ENCODE measurements at regions not wholly inside any gene's neighbourhood (a gene's known extent, or its start where the extent isn't known, plus 50 kb on each side); places are given as distances from the start of the nearest gene placed in this dataset.
"Not testable (repeated sequence)": the region's sequence is repeated elsewhere in the genome, so short reads cannot be mapped to it uniquely, and the experiment has no call there.

- peak; percentile 12 for DNase-seq
Measured at GRCh38 chr6:96743496-96743895, 93.8 kb downstream of the GPR63 start.

GRCh38 chr6:96742702-96743101 is 94.6 kb downstream of the GPR63 start:
- DNase-seq = no peak

GRCh38 chr6:96735332-96735731 is 101.9 kb downstream of the GPR63 start:
- no peak for DNase-seq

GRCh38 chr6:96727144-96727543 is 110.1 kb downstream of the GPR63 start:
- DNase-seq = no peak

- DNase-seq = no peak
Measured at GRCh38 chr6:96725296-96725695, 112.0 kb downstream of the GPR63 start.

DNA sequence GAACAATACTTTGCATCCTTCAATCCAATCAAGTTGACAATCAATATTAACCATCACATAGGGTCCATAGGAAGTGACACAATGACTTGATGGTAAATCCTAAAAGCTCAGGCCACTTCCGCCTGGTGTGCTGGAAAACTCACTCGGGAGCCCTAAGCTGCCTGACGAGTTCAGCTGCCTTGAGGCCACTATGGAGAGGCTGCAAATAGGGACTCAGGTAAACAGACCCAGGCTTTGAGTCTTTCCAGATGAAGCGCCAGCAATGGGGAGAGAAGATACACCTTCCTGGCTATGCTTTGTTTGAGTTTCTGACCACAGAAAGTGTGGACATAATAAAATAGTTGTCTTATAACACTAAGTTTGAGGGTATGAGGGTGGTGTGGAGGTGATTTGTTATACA is 112.6 kb downstream of the GPR63 start:
- DNase-seq = no peak

GRCh38 chr6:96723362-96723761 is 113.9 kb downstream of the GPR63 start:
- no peak for DNase-seq

GRCh38 chr6:96721227-96721626 is 116.0 kb downstream of the GPR63 start:
- no peak for DNase-seq

DNA sequence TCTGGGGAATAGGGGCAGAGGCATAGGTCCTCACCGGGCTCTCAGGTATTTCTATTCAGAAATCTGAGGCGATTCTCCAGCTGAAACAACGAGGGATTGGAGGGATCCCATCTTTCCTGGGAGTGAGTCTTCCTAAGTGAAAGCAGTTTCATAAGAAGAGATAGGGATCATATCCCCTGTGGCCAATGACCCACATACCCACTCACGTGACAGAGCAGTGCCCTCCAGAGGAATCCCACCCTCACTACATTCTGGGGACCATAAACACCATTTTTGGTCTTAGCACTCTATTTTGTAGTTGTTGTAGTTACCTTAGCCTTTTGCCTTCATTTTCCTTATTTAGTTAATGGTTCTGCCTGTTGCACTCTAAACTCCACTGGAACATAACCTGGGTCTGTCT is 121.1 kb downstream of the GPR63 start:
- DNase-seq = no peak

DNA sequence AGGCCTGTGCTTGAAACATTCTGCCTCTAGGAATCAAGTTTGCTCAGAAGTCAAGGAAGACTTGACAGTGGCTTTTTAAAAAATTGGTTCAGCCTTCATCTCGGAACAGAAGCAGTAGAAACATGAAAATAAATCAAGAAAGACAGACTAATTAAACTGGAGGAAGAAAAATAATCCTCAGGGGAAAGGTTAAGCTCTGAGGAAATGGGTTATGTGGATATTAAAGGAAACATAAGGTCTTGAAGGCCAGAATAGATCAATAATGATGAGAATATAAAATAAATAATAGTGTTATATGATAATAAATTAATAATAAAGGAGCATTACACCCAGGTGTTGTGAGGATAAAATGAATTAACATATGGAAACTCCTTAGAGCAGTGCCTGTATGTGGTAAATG is 121.7 kb downstream of the GPR63 start:
- DNase-seq = no peak

DNA sequence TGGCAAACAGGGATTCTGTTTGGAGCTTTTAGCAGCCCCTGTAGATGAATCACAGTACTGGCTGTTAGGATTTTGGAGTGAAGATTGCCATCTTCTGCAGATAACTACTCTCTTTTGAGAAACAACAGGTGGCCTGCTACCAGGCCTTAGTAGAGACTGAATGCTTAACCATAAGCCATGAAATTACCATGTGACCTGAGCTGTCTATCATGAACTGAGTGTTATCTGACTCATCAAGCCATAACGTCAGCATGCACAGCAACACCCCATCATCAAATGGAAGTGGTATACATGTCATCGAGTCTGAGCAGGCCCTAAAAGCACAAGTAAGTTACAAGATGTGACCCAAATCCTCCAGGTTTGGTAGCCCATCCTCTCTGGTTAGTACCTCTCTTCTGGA is 132.6 kb downstream of the GPR63 start:
- DNase-seq = no peak

DNA sequence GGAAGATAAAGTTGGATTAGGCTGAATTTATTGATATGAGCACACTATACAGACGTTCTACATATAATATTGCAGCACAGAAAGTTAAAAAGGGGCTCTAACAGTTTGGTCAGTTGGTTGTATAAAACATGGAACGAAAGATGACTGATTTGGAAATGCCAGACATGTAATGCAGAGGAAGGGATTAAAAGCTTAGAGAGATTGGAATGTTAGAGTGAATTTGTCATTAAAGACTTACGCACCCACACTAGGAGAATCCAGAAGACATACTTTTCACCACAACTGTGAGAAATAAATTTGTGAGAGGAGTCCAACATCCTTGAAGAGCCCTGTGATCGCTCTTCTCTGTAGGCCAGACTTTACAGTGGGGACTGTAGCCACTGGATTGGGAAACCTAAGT is 134.7 kb downstream of the GPR63 start:
- no peak for DNase-seq

GRCh38 chr6:96700915-96701314 is 136.4 kb downstream of the GPR63 start:
- no peak for DNase-seq

DNA sequence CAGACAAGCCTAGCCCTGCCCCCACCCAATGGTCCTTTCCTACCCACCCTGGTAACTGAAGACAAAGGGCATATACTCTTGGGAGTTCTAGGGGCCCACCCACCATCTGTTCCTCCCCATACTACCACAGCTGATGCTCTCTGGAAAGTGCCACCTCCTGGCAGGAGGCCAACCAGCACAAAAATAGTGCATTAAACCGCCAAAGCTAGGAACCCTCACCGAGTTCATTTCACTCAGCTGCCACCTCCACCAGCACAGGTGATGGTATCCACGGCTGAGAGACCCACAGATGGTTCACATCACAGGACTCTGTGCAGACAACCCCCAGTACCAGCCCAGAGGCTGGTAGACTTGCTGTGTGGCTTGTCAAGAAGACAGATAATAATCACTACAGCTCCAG is 131.5 kb downstream of the FHL5 start:
- not testable (repeated sequence) for DNase-seq

GRCh38 chr6:96687121-96687520 is 124.2 kb downstream of the FHL5 start:
- no peak for DNase-seq

DNA sequence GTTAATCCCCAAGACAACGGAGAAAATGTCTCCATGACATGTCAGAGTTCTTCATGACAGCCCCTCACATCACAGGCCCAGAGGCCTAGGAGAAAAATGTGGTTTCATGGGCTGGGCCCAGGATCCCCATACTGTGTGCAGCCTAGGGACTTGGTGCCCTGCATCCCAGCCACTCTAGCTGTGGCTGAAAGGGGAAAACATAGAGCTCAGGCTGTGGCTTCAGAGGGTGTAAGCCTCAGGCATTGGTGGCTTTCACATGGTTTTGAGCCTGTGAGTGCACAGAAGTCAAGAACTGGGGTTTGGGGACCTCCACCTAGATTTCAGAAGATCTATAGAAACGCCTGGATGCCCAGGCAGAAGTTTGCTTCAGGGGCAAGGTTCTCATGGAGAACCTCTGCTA is 122.8 kb downstream of the FHL5 start:
- DNase-seq = no peak

DNA sequence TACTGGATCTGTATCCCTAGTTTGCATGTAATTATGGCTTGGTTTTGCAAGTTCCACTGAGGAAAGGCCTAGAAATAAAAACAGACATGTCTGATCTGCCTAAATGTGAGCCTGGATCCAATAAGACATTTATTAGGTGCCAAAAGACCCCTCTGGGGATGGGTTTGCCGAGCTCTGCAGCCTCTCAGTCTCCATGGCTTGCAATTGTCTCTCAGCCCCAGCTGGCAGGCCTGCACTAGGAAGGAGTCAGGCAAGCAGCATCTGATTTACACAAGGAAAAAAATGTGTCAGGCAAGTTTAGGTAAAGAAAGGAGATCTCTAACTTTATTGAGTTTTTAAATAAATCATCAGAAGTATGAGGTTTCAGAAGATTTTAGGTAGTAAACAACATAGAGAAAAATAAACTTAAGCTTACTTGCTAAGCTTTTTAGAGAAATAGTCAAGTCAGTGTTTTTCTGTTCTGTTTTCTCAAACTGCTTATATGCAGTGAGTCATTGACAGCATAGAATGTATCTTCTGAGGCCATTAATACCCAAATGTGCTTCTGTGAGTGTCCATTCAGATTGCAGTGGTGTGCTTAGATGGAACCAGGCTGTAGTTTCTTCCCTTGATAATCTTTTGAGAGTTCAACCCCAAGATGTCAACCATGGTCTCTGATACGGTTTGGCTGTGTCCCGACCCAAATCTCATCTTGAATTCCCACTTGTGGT is 121.0 kb downstream of the FHL5 start:
- DNase-seq = no peak

GRCh38 chr6:96682017-96682416 is 119.1 kb downstream of the FHL5 start:
- DNase-seq = no peak

DNA sequence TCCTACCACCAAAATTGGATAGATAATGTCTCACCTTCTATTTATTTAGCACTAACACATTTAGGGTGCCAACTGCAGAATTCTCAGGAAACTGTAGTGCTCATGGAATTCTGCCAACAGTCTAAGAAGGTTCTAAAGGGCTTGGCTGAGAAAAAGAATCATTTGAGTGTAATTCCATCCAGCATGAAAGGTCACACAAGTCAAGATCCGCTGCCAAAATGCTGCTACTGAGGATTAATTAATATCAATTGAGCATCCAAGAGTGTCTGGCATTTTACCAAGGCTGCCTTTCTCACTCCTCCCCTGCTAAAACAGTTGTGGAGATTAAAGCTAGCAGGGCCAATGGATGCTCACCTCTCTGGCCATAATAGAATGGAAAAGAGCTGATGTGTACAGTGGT is 112.7 kb downstream of the FHL5 start:
- DNase-seq = no peak

Data from kidney glomerular epithelial cell (primary cell).